GM19025 (cell line): ENCODE measurements at regions not wholly inside any gene's neighbourhood (a gene's known extent, or its start where the extent isn't known, plus 50 kb on each side); places are given as distances from the start of the nearest gene placed in this dataset.
"Not testable (repeated sequence)": the region's sequence is repeated elsewhere in the genome, so short reads cannot be mapped to it uniquely, and the experiment has no call there.

Experiments used
- ATAC-seq: cut with Tn5 transposase; IDR thresholded peaks from one replicate; pipeline ENCODE4 v1.9.1; 2021; ENCODE audit warnings: mild to moderate bottlenecking, low read depth, moderate library complexity; ENCODE audit not compliant: unreplicated experiment

- ATAC-seq = no peak
Measured at GRCh38 chr21:28072601-28073000, 920.1 kb downstream of the LTN1 start.

GRCh38 chr21:28069450-28069923 lies 923.2 kb downstream of the LTN1 start:
- ATAC-seq = no peak

- no peak for ATAC-seq
Measured at GRCh38 chr21:28068455-28069358, 924.0 kb downstream of the LTN1 start.

GRCh38 chr21:28066596-28067387 lies 925.9 kb downstream of the LTN1 start:
- ATAC-seq = no peak

GRCh38 chr21:28066076-28066475 lies 926.6 kb downstream of the LTN1 start:
- no peak for ATAC-seq

- ATAC-seq = no peak
Measured at GRCh38 chr21:28063241-28064216, 929.1 kb downstream of the LTN1 start.

- ATAC-seq = not testable (repeated sequence)
Measured at GRCh38 chr21:28052956-28053355, 939.7 kb downstream of the LTN1 start.

GRCh38 chr21:28051649-28052048 lies 941.0 kb downstream of the LTN1 start:
- ATAC-seq = not testable (repeated sequence)

GRCh38 chr21:28035692-28036091 lies 957.0 kb downstream of the LTN1 start:
- not testable (repeated sequence) for ATAC-seq

- ATAC-seq = not testable (repeated sequence)
Measured at GRCh38 chr21:28034916-28035315, 957.8 kb downstream of the LTN1 start.

- not testable (repeated sequence) for ATAC-seq
Measured at GRCh38 chr21:28034334-28034733, 958.3 kb downstream of the LTN1 start.

- not testable (repeated sequence) for ATAC-seq
Measured at GRCh38 chr21:28032652-28033051, 960.0 kb downstream of the LTN1 start.

GRCh38 chr21:28031066-28031465 lies 961.6 kb downstream of the LTN1 start:
- ATAC-seq = not testable (repeated sequence)

GRCh38 chr21:28025111-28025510 lies 967.6 kb downstream of the LTN1 start:
- ATAC-seq = no peak

- ATAC-seq = peak; percentile 81
Measured at GRCh38 chr21:28018741-28019669, 973.7 kb downstream of the LTN1 start.

GRCh38 chr21:28018213-28018612 lies 974.5 kb downstream of the LTN1 start:
- no peak for ATAC-seq

- no peak for ATAC-seq
Measured at GRCh38 chr21:28016571-28016970, 976.1 kb downstream of the LTN1 start.

GRCh38 chr21:28013123-28013522 lies 979.6 kb downstream of the LTN1 start:
- not testable (repeated sequence) for ATAC-seq

GRCh38 chr21:28011970-28012369 lies 980.7 kb downstream of the LTN1 start:
- ATAC-seq = not testable (repeated sequence)
